Brain microvascular endothelial cell (primary cell): ENCODE measurements at regions not wholly inside any gene's neighbourhood (a gene's known extent, or its start where the extent isn't known, plus 50 kb on each side); places are given as distances from the start of the nearest gene placed in this dataset.
"Not testable (repeated sequence)": the region's sequence is repeated elsewhere in the genome, so short reads cannot be mapped to it uniquely, and the experiment has no call there.

Source experiments
- DNase-seq: peaks from one replicate; pipeline ENCODE4 v3.0.0-alpha.2; 2020
- H3K27ac ChIP-seq: fragments of 250-450 bp; sonication (Bioruptor Pico); 2 replicates; pipeline ENCODE4 v1.5.1; 2020; ENCODE audit warnings: mild to moderate bottlenecking, moderate library complexity
- H3K27me3 ChIP-seq: fragments of 250-450 bp; sonication (Bioruptor Pico); replicated peaks from 2 replicates; pipeline ENCODE4 v1.5.1; 2020; ENCODE audit warnings: mild to moderate bottlenecking
- H3K36me3 ChIP-seq: fragments of 250-450 bp; sonication (Bioruptor Pico); replicated peaks from 2 replicates; pipeline ENCODE4 v1.5.1; 2020; ENCODE audit warnings: mild to moderate bottlenecking
- H3K4me3 ChIP-seq: 2 replicates; pipeline ENCODE4 v1.5.1; 2011; ENCODE audit warnings: low read depth, mild to moderate bottlenecking, control low read depth, low read length, moderate library complexity
- in situ Hi-C: cut with HindIII; loops from 2 replicates; pipeline ENCODE4 v1.10.0; 2017; ENCODE audit warnings: low sequenced_read_pairs, low pct_ligation_motif_present
- TF ChIP-seq, protein P1 (sequence below): IDR thresholded peaks from 2 replicates; pipeline ENCODE4 v1.5.1; 2011; ENCODE audit warnings: low read depth, mild to moderate bottlenecking, moderate library complexity, low read length, control low read depth, inconsistent platforms; ENCODE audit errors: missing control alignments

DNA sequence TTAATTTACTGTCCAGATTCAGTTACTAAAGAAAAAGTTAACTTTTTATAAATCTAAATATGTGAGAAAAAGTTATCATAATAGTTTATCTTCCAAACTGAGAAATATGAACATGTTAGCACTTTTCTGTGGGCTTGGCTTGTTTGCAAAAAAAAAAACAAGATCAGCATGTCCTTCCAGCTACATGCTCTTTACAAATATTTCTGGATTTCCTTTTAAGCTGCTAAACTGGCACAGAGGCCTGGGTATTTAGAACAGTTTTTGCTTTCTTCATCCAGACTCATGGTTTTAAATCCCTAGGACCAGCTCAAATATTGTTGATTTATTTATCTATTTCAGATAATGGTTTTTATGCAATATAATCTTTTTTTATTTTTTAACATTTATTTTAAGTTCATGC lies 1444.5 kb upstream of the FLRT2 start:
- in situ Hi-C loops: no loop called here
- no peak for DNase-seq
- H3K4me3 ChIP-seq: no peak overlapping the region
- TF ChIP-seq, protein P1, sequence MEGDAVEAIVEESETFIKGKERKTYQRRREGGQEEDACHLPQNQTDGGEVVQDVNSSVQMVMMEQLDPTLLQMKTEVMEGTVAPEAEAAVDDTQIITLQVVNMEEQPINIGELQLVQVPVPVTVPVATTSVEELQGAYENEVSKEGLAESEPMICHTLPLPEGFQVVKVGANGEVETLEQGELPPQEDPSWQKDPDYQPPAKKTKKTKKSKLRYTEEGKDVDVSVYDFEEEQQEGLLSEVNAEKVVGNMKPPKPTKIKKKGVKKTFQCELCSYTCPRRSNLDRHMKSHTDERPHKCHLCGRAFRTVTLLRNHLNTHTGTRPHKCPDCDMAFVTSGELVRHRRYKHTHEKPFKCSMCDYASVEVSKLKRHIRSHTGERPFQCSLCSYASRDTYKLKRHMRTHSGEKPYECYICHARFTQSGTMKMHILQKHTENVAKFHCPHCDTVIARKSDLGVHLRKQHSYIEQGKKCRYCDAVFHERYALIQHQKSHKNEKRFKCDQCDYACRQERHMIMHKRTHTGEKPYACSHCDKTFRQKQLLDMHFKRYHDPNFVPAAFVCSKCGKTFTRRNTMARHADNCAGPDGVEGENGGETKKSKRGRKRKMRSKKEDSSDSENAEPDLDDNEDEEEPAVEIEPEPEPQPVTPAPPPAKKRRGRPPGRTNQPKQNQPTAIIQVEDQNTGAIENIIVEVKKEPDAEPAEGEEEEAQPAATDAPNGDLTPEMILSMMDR: no peak
- no peaks in the 10 kb centered on the region for H3K36me3 ChIP-seq
- no peak overlapping the region for H3K27ac ChIP-seq
- no peaks in the 10 kb centered on the region for H3K27me3 ChIP-seq

DNA sequence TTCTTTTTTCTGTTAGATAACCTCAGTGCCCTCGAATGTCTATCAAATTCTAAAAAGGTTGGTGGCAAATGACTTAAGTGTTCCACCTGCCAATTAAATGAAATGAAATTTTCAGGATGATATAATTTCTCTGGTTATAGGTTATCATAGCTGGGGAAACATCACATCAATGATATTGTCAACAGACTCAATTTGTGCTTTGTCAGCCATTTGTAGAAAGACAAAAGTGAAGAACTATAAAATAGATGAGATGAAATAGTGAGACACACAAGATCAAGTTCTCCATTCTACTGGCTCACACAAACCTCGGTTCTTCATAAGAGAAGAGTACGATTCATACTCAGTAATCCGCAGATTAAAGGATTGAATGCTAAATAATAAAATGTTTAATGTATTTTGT lies 1443.2 kb upstream of the FLRT2 start:
- no peak for DNase-seq
- Histone ChIP-seq H3K4me3 (no peak overlapping the region), H3K27me3 (no peaks in the 10 kb centered on the region), H3K27ac (no peak overlapping the region), H3K36me3 (no peaks in the 10 kb centered on the region)
- TF ChIP-seq, protein P1: no peak
- in situ Hi-C loops: no loop called here

DNA sequence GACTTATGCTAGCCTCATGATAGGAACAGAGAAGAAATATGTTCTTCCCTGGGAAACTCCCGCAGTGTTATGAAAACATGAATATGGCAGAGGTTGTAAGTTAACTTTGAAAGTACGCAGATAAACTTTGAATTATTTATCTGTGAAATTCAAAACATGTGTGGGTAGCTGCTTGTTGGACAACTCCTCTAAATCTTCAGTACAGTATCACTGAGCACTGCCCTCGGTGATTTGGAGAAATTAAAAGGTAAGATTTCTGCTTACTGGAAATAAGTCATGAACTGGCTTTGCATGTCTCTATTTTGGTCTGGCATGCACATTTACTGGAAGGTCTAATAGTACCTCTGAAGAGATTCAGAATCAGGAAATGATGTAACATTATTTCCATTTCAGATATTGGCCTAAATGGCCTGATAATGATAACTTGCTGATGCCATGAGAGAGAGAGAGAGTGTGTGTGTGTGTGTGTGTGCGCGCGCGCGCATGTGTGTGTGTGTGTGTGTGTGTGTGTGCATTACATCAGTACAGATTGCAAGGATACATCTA lies 1441.9 kb upstream of the FLRT2 start:
- in situ Hi-C loops: no loop called here

DNA sequence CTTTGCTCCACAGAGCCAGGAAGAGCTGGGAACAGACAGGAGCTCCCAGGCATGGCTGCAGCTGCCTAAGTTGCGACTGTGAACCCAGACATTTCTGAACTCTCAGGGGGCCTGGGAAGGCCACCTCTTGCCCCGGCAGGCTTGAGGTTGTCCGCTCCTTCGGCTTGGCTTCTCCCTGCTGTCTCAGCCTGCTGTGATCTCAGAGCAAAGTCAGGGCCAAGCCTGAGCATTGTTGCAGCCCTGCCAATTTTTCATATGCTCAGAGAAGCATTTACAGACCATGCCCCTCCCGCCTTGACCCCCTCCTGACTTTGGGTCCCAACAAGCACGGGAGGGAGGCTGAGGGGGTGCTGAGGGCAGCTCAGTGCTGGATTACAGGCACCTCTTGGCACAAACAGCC lies 1439.1 kb upstream of the FLRT2 start:
- DNase-seq: no peak
- TF ChIP-seq, protein P1: no peak
- in situ Hi-C loops: no loop called here

More for the DNA sequence above, 1441.9 kb upstream of the FLRT2 start:
- Histone ChIP-seq H3K27me3 (no peaks in the 10 kb centered on the region), H3K27ac (peak overlapping the region; percentile 84), H3K4me3 (no peak overlapping the region), H3K36me3 (no peaks in the 10 kb centered on the region)
- TF ChIP-seq, protein P1: no peak
- DNase-seq: peak; percentile 67

DNA sequence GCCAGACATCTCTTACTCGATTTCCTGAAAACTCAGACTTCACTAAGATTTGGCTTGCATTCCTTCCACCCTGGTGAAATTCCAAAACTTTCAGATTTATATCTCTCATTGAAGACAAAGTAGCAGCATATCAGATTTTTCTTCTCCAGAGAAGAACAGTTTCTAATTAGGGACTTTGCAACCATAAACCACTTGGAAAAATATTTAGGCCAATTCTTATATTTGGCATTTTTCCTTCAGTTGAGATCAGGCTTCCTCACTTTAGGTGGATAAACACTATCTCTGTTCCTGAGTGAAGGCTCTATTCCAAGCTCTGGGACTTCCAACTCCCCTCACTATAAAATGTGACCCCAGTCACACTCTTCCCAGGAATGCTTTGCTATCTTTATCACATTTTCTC lies 1434.3 kb upstream of the FLRT2 start:
- no peaks in the 10 kb centered on the region for H3K27me3 ChIP-seq
- no peak overlapping the region for H3K4me3 ChIP-seq
- in situ Hi-C loops: no loop called here
- no peak for DNase-seq
- H3K27ac ChIP-seq: no peak overlapping the region
- no peaks in the 10 kb centered on the region for H3K36me3 ChIP-seq
- TF ChIP-seq, protein P1: no peak

More for the DNA sequence above, 1439.1 kb upstream of the FLRT2 start:
- Histone ChIP-seq H3K4me3 (no peak overlapping the region), H3K27ac (no peak overlapping the region), H3K27me3 (no peaks in the 10 kb centered on the region), H3K36me3 (no peaks in the 10 kb centered on the region)

DNA sequence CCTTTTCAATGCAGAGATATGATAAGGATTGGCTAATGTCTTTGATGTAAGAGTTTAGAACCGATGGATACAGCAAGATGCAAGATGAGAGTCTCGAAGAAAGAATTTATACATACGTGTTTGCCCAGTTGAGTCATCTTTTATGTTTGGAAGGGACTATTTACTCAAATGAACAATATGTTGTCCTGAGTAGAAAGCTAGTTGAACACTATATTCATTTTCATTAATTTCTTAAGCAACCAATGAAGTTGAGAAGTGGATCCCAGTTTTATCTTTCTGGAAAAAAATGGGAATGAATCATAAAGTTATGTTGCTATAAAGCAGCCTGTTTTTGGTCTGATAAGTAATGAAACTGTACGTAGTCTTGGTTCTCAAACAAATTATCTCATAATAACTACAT lies 1431.7 kb upstream of the FLRT2 start:
- H3K27ac ChIP-seq: no peak overlapping the region
- TF ChIP-seq, protein P1: no peak
- no peaks in the 10 kb centered on the region for H3K27me3 ChIP-seq
- in situ Hi-C loops: no loop called here
- H3K4me3 ChIP-seq: no peak overlapping the region
- DNase-seq: no peak
- H3K36me3 ChIP-seq: no peaks in the 10 kb centered on the region

DNA sequence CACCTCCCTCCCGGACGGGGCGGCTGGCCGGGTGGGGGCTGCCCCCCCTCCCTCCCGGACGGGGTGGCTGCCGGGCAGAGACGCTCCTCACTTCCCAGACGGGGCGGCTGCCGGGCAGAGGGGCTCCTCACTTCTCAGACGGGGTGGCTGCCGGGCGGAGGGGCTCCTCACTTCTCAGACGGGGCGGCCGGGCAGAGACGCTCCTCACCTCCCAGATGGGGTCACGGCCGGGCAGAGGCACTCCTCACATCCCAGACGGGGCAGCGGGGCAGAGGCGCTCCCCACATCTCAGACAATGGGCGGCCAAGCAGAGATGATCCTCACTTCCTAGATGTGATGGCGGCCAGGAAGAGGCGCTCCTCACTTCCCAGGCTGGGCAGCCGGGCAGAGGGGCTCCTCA lies 1430.4 kb upstream of the FLRT2 start:
- H3K27ac ChIP-seq, DNase-seq, H3K27me3 ChIP-seq, H3K4me3 ChIP-seq, H3K36me3 ChIP-seq, in situ Hi-C loops: not testable (repeated sequence)
